ENCODE measurements at regions not wholly inside any gene's neighbourhood (a gene's known extent, or its start where the extent isn't known, plus 50 kb on each side); places are given as distances from the start of the nearest gene placed in this dataset.
"Not testable (repeated sequence)": the region's sequence is repeated elsewhere in the genome, so short reads cannot be mapped to it uniquely, and the experiment has no call there.

DNA sequence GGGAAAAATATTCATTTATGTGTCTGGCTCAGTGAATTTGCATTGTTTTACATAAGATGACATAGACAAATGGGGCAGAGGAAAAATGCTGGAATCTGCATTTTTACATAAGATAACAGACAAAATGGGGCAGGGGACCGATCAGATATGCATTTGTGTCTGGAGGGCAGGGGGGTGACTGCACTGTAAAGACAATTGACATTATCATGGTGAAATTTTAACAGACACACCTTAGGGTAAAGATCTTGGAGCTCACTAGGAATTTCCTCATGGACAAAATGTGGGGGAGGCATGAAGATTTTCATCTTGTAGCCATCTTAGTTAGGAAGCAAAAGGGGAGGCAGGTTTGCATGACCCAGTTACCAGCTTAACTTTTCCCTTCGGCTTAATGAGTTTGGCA lies 51.4 kb upstream of the GOLGA8O start:
- WGBS, 2 experiments = no CpG with 5 or more reads among the region's 2 CpGs
- H3K36me3 ChIP-seq (ENCODE audit: control insufficient read depth, insufficient read depth, low read length); H3K9me3 ChIP-seq (ENCODE audit: control insufficient read depth, low read length); H3K4me3 ChIP-seq (ENCODE audit: insufficient read depth, low read depth, low read length); H3K4me1 ChIP-seq (ENCODE audit: control insufficient read depth, insufficient read depth, low read length); H3K27ac ChIP-seq (ENCODE audit: insufficient read depth, low read depth, low read length, poor library complexity, severe bottlenecking); H3K27me3 ChIP-seq (ENCODE audit: control insufficient read depth, insufficient read depth, low read length, poor library complexity, severe bottlenecking): not testable (repeated sequence)

DNA sequence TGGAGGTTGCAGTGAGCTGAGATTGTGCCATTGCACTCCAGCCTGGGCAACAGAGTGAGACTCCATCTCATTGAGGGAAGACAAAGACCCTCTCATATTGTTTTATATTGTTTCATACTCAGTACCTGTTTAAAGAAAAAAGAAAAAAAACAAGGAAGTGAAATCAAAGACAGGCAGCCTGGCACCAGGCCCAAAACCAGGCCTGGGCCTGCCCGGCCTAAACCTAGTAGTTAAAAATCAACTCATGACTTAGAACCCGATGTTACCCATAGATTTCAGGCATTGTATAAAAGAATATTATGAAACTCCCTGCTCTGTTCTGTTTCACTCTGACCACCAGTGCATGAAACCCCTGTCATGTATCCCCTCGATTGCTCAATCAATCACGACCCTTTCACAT lies 50.2 kb upstream of the GOLGA8O start:
- H3K9me3 ChIP-seq (ENCODE audit: control insufficient read depth, low read length); H3K36me3 ChIP-seq (ENCODE audit: control insufficient read depth, insufficient read depth, low read length); H3K4me1 ChIP-seq (ENCODE audit: control insufficient read depth, insufficient read depth, low read length); H3K27me3 ChIP-seq (ENCODE audit: control insufficient read depth, insufficient read depth, low read length, poor library complexity, severe bottlenecking); H3K4me3 ChIP-seq (ENCODE audit: insufficient read depth, low read depth, low read length); H3K27ac ChIP-seq (ENCODE audit: insufficient read depth, low read depth, low read length, poor library complexity, severe bottlenecking): not testable (repeated sequence)
- WGBS, 2 experiments = no CpG with 5 or more reads among the region's 4 CpGs

Data from ectodermal cell (in vitro differentiated cells).